ENCODE measurements at regions not wholly inside any gene's neighbourhood (a gene's known extent, or its start where the extent isn't known, plus 50 kb on each side); places are given as distances from the start of the nearest gene placed in this dataset.

DNA sequence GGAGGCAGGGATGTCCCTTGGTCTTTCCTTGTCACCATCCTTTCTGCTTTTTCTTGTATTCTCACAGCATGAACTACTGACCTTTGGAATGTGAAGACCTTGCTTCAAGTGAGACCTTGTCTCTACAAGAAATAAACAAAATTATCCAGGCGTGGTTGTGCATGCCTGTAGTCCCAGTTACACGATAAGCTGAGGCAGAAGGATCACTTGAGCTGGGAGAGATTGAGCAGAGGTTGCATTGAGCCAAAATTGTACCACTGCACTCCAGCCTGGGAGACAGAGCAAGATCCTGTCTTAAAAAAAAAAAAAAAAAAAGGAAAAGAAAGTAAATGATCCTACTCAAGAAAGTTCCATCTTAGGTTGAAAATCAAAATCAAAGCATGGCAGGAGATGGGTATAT lies 173.7 kb downstream of the IRS1 start:
- TF ChIP-seq CTCF (IDR thresholded peaks at IDR 0.05; ENCODE audit: low read depth, low read length, missing control alignments), result no peak
- H3K4me3 ChIP-seq (replicated peaks; ENCODE audit: low read depth, low read length), result no peak overlapping the region
- no peak for DNase-seq (ENCODE audit: extremely low read depth, low read depth)

DNA sequence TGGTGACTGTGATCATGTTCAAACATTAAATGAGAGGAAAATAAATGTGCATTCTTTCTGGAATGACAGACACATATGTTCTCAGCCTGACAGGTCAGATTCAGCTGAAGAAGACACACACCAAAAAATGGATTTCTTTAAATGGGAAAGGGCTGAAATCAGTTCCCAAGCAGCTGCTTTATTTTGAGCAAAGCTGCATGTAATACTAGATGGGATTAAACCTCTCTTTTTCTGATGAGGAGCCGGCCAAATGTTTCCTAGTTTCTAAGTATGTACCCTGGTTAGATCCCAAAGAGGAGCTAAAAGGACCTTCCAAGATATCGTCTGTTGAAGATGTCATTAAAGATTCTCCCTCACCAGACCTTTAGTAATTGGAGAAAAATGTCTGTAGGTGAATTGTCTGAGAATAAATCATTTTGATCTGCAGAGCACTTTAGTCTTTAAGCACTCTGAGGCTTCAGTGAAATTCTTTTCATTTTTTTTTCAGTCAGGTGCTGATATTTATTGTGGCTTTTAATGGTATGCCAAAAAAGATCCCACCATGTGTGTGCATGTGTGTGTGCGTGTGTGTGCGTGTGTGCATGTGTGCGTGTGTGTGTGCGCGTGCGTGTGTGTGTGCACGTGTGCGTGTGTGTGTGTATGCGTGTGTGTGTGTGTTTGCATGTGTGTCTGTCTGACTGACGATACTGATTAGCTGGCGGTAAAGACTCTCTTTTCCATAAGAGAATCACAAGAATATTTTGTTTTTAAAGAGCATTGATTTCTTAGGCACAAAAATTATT lies 175.8 kb downstream of the IRS1 start:
- H3K4me3 ChIP-seq (replicated peaks; ENCODE audit: low read depth, low read length), result no peak overlapping the region
- TF ChIP-seq CTCF (IDR thresholded peaks at IDR 0.05; ENCODE audit: low read depth, low read length, missing control alignments), result no peak
- no peak for DNase-seq (ENCODE audit: extremely low read depth, low read depth)

DNA sequence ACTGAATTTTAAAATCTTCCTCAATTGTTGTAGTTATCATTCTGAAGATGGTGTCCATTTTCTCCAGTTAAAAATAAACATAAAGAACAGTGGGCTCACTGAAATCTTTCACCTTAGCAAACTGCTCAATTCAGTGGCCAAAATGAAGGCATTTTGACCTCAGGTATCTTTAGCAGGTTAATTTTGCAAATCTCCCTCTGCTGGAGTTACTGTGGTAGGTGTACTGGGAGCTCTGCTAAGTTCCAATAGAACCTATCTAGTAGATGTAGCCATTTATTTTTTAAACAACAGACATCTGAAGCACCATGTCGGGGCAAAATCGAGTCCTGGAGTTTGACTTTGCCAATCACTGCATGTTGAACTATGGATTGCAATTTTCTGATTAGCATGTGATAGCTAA lies 177.1 kb downstream of the IRS1 start:
- no peak for DNase-seq (ENCODE audit: extremely low read depth, low read depth)
- H3K4me3 ChIP-seq (replicated peaks; ENCODE audit: low read depth, low read length), result no peak overlapping the region
- peak; percentile 17 for TF ChIP-seq CTCF (IDR thresholded peaks at IDR 0.05; ENCODE audit: low read depth, low read length, missing control alignments)

DNA sequence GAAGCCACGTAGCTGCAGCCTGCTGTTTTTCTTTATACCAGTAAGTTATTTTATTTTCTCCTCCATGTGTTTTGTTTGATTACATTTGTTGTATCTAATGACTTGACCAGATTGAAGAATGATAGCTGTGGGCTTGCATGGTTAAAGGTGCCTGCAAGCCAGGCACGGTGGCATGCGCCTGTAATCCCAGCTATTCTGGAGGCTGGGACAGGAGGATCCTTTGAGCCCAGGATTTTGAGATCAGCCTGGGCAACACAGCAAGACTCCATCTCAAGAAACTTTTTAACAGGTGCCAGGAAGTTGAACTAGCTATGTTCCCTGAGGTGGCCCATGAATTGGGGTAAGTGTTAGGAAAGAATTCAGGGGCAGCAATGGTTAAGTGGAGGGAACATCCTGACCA lies 179.4 kb downstream of the IRS1 start:
- no peak for TF ChIP-seq CTCF (IDR thresholded peaks at IDR 0.05; ENCODE audit: low read depth, low read length, missing control alignments)
- no peak overlapping the region for H3K4me3 ChIP-seq (replicated peaks; ENCODE audit: low read depth, low read length)
- no peak for DNase-seq (ENCODE audit: extremely low read depth, low read depth)

GRCh38 chr2:226619707-226620106 lies 179.9 kb downstream of the IRS1 start:
- no peak overlapping the region for H3K4me3 ChIP-seq (replicated peaks; ENCODE audit: low read depth, low read length)
- DNase-seq (ENCODE audit: extremely low read depth, low read depth), result no peak
- no peak for TF ChIP-seq CTCF (IDR thresholded peaks at IDR 0.05; ENCODE audit: low read depth, low read length, missing control alignments)

DNA sequence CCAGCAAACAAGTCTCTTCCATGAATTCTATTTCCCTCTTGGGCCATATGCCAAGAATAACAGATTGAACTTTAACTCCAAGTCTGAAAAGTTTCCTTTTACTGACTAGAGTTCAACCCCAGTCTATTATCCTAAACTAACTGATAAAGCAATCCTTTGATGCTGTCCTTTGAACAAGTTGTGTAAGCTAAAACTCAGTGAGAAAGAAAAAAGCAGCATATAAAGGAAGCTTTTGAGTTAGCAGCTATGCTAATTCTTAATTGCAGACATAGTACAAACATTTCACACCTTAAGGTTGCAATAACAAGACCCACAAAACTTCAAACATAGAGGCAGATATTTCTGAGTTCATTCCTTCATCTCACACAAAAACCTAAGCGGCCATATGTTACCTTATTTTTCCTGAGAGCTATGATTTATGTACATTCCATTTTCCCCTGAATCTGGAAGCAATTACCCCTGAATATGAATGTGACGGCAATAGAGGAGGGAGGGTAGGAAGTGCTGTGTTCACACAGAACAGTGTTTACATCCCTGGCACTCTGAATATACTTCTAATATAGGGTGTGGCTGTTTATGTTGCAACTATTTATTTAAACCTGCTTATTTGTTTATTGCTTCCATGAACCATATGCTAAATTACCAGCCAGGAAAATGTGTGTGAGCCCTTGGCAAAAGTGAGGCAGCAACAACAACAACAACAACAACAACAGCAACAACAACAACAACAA lies 180.6 kb downstream of the IRS1 start:
- DNase-seq (ENCODE audit: extremely low read depth, low read depth), result peak; percentile 84
- H3K4me3 ChIP-seq (replicated peaks; ENCODE audit: low read depth, low read length), result no peak overlapping the region
- TF ChIP-seq CTCF (IDR thresholded peaks at IDR 0.05; ENCODE audit: low read depth, low read length, missing control alignments), result no peak

Measured in HFF-Myc (cell line).